Aorta (tissue), 5 donors: ENCODE measurements at regions not wholly inside any gene's neighbourhood (a gene's known extent, or its start where the extent isn't known, plus 50 kb on each side); places are given as distances from the start of the nearest gene placed in this dataset.
"Not testable (repeated sequence)": the region's sequence is repeated elsewhere in the genome, so short reads cannot be mapped to it uniquely, and the experiment has no call there.

ENCODE experiments used
- ATAC-seq: fragments of 200-7000 bp; cut with Tn5 transposase; one replicate; pipeline ENCODE4 v1.9.1; 2022; ENCODE audit warnings: moderate library complexity; ENCODE audit not compliant: low FRiP score
- DNase-seq, 2 donors: peaks; one replicate each; pipeline ENCODE4 v3.0.0-alpha.2; 2020
- H3K27ac ChIP-seq, 2 donors: one replicate each; pipeline ENCODE4 v1.5.1; 2013; ENCODE audit warnings: low read length in 2 of 2, mild to moderate bottlenecking in 2 of 2, moderate library complexity in 2 of 2, control low read depth in 1 of 2, inconsistent platforms in 1 of 2, low read depth in 1 of 2
- H3K27me3 ChIP-seq, 2 donors: one replicate each; pipeline ENCODE4 v1.6.1; 2013; ENCODE audit warnings: control low read depth in 1 of 2, low read length in 1 of 2, mild to moderate bottlenecking in 1 of 2, moderate library complexity in 1 of 2; ENCODE audit not compliant: insufficient read depth in 2 of 2, control insufficient read depth in 1 of 2
- H3K36me3 ChIP-seq, 2 donors: one replicate each; pipeline ENCODE4 v1.6.1; 2013; ENCODE audit warnings: control low read depth in 1 of 2, low read length in 1 of 2, mild to moderate bottlenecking in 1 of 2; ENCODE audit not compliant: insufficient read depth in 2 of 2, control insufficient read depth in 1 of 2
- H3K4me1 ChIP-seq, 2 donors: one replicate each; pipeline ENCODE4 v1.6.1; 2013; ENCODE audit warnings: low read length in 2 of 2, control low read depth in 1 of 2, mild to moderate bottlenecking in 1 of 2, moderate library complexity in 1 of 2; ENCODE audit not compliant: insufficient read depth in 2 of 2, control insufficient read depth in 1 of 2
- H3K4me3 ChIP-seq, 2 donors: one replicate each; pipeline ENCODE4 v1.5.1; 2013; ENCODE audit warnings: low read length in 2 of 2, control low read depth in 1 of 2, mild to moderate bottlenecking in 1 of 2
- H3K9me3 ChIP-seq: one replicate; pipeline ENCODE4 v1.6.1; 2013; ENCODE audit warnings: mild to moderate bottlenecking, low read length; ENCODE audit not compliant: control insufficient read depth
- WGBS, 2 donors: extraction: QIAGEN DNeasy Blood & Tissue Kit; methylation state at CpG; one replicate each; pipeline ENCODE4 v1.1.7; 2013; 5-methylcytosine and 5-hydroxymethylcytosine counted together
- intact Hi-C, 2 donors: fragments of 100-400 bp; cut with DNase I; formaldehyde crosslinking; loops; one replicate each; pipeline versions ENCODE4 v1.14.2 to v1.15.0; 2022
- donor health status: healthy with polysubstance abuse.
- donor health status: Bipolar disorder and iron deficiency.
- donor health status: DM: no; HTN: no; CAD: no.
- donor health status: DM: no; HTN: no; CAD: no.
- donor health status: DM: yes; HTN: yes; CAD: no.

- intact Hi-C loops: no loop called here
- Histone ChIP-seq H3K36me3 (no peaks in the 10 kb centered on the region), H3K27ac (no peak overlapping the region), H3K27me3 (no peaks in the 10 kb centered on the region), H3K4me3 (no peak overlapping the region), H3K4me1 (peaks cover 0 to 2% of the 10 kb centered on the region in 2 donors), H3K9me3 (no peaks in the 10 kb centered on the region)
- ATAC-seq (no peak), DNase-seq (no peak)
- 86 to 90% methylated on average over 4 of the region's 4 CpGs for WGBS, 2 donors
Observed at GRCh38 chr6:144690666-144691065, 405.5 kb downstream of the UTRN start.

- intact Hi-C loops: not testable (repeated sequence)
- 99 to 100% methylated on average over 1 of the region's 1 CpG for WGBS, 2 donors
Observed at GRCh38 chr6:144692050-144692449, 406.9 kb downstream of the UTRN start.

GRCh38 chr6:144695858-144696533, 410.9 kb downstream of the UTRN start:
- H3K4me1 ChIP-seq: no peaks in the 10 kb centered on the region
- no peaks in the 10 kb centered on the region for H3K27me3 ChIP-seq
- DNase-seq (no peak), ATAC-seq (no peak)
- no peaks in the 10 kb centered on the region for H3K9me3 ChIP-seq
- intact Hi-C loops: no loop called here
- no peaks in the 10 kb centered on the region for H3K36me3 ChIP-seq
- WGBS, 2 donors: 42 to 48% methylated on average over 3 of the region's 3 CpGs
- no peak overlapping the region for H3K4me3 ChIP-seq
- no peak overlapping the region for H3K27ac ChIP-seq

More at GRCh38 chr6:144692050-144692449, 406.9 kb downstream of the UTRN start:
- not testable (repeated sequence) for DNase-seq, H3K27ac ChIP-seq, ATAC-seq, H3K9me3 ChIP-seq, H3K4me3 ChIP-seq, H3K4me1 ChIP-seq, H3K36me3 ChIP-seq, H3K27me3 ChIP-seq

GRCh38 chr6:144696610-144697368, 411.7 kb downstream of the UTRN start:
- H3K9me3 ChIP-seq: no peaks in the 10 kb centered on the region
- DNase-seq (no peak), ATAC-seq (no peak)
- no peak overlapping the region for H3K4me3 ChIP-seq
- no peaks in the 10 kb centered on the region for H3K27me3 ChIP-seq
- intact Hi-C loops: no loop called here
- H3K27ac ChIP-seq: no peak overlapping the region
- H3K36me3 ChIP-seq: no peaks in the 10 kb centered on the region
- WGBS, 2 donors: 48 to 52% methylated on average over 2 of the region's 2 CpGs
- no peaks in the 10 kb centered on the region for H3K4me1 ChIP-seq

GRCh38 chr6:144697369-144697760, 412.2 kb downstream of the UTRN start:
- Histone ChIP-seq H3K36me3 (peaks cover 0 to 2% of the 10 kb centered on the region in 2 donors), H3K27ac (no peak overlapping the region), H3K27me3 (no peaks in the 10 kb centered on the region), H3K4me1 (no peaks in the 10 kb centered on the region), H3K4me3 (no peak overlapping the region), H3K9me3 (no peaks in the 10 kb centered on the region)
- DNase-seq (no peak), ATAC-seq (no peak)
- WGBS, 2 donors: 97 to 98% methylated on average over 2 of the region's 2 CpGs
- intact Hi-C loops: no loop called here

GRCh38 chr6:144697801-144698200, 412.7 kb downstream of the UTRN start:
- WGBS, 2 donors: 94 to 97% methylated on average over 3 of the region's 3 CpGs
- DNase-seq: no peak
- Histone ChIP-seq H3K36me3 (peaks cover 0 to 2% of the 10 kb centered on the region in 2 donors), H3K4me1 (no peaks in the 10 kb centered on the region), H3K27ac (no peak overlapping the region), H3K27me3 (no peaks in the 10 kb centered on the region), H3K9me3 (no peaks in the 10 kb centered on the region), H3K4me3 (no peak overlapping the region)
- intact Hi-C loops: no loop called here
- no peak for ATAC-seq

GRCh38 chr6:144702781-144703180, 417.6 kb downstream of the UTRN start:
- no peak overlapping the region for H3K4me3 ChIP-seq
- intact Hi-C loops: no loop called here
- H3K9me3 ChIP-seq: no peaks in the 10 kb centered on the region
- H3K4me1 ChIP-seq: no peaks in the 10 kb centered on the region
- no peak for DNase-seq
- H3K36me3 ChIP-seq: peaks cover 0 to 4% of the 10 kb centered on the region in 2 donors
- H3K27ac ChIP-seq: no peak overlapping the region
- H3K27me3 ChIP-seq: no peaks in the 10 kb centered on the region
- 96 to 98% methylated on average over 1 of the region's 1 CpG for WGBS, 2 donors
- no peak for ATAC-seq

GRCh38 chr6:144710207-144710606, 425.1 kb downstream of the UTRN start:
- 88 to 91% methylated on average over 3 of the region's 3 CpGs for WGBS, 2 donors
- intact Hi-C loops: no loop called here

GRCh38 chr6:144711661-144712060, 426.5 kb downstream of the UTRN start:
- intact Hi-C loops: no loop called here
- H3K9me3 ChIP-seq: no peaks in the 10 kb centered on the region
- H3K27ac ChIP-seq: no peak overlapping the region
- no peak for DNase-seq
- WGBS, 2 donors: 42 to 60% methylated on average over 2 of the region's 2 CpGs
- no peaks in the 10 kb centered on the region for H3K27me3 ChIP-seq
- ATAC-seq: no peak
- H3K4me1 ChIP-seq: no peaks in the 10 kb centered on the region
- H3K36me3 ChIP-seq: peaks cover 0 to 6% of the 10 kb centered on the region in 2 donors
- no peak overlapping the region for H3K4me3 ChIP-seq

More at GRCh38 chr6:144710207-144710606, 425.1 kb downstream of the UTRN start:
- Histone ChIP-seq H3K4me3 (no peak overlapping the region), H3K4me1 (no peaks in the 10 kb centered on the region), H3K36me3 (peaks cover 0 to 6% of the 10 kb centered on the region in 2 donors), H3K27ac (no peak overlapping the region), H3K27me3 (no peaks in the 10 kb centered on the region), H3K9me3 (no peaks in the 10 kb centered on the region)
- ATAC-seq (no peak), DNase-seq (no peak)
